ENCODE measurements at regions not wholly inside any gene's neighbourhood (a gene's known extent, or its start where the extent isn't known, plus 50 kb on each side); places are given as distances from the start of the nearest gene placed in this dataset.

DNA sequence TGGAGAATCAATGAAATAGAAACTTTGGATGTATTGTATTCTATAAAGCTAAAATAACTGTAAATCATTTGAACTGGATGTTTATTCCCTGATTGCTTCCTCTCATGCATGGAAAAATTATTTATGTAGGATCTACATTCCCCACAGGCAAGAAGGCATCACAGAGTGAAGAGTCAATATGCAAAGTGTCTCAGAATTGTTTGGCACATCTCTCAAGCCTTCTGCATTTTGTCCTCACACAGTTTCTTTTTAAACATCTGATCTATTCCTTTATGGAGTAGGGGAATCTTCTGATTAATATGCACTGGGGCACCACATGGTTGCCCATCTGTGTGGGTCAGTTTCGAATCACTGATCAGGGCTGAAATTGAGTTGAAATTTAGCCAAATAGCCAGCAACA lies 465.4 kb downstream of the ZNF804A start:
- TF ChIP-seq, protein P1, sequence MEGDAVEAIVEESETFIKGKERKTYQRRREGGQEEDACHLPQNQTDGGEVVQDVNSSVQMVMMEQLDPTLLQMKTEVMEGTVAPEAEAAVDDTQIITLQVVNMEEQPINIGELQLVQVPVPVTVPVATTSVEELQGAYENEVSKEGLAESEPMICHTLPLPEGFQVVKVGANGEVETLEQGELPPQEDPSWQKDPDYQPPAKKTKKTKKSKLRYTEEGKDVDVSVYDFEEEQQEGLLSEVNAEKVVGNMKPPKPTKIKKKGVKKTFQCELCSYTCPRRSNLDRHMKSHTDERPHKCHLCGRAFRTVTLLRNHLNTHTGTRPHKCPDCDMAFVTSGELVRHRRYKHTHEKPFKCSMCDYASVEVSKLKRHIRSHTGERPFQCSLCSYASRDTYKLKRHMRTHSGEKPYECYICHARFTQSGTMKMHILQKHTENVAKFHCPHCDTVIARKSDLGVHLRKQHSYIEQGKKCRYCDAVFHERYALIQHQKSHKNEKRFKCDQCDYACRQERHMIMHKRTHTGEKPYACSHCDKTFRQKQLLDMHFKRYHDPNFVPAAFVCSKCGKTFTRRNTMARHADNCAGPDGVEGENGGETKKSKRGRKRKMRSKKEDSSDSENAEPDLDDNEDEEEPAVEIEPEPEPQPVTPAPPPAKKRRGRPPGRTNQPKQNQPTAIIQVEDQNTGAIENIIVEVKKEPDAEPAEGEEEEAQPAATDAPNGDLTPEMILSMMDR (IDR thresholded peaks at IDR 0.05; ENCODE audit: low read depth, low read length) = no peak
- no peak overlapping the region for H3K4me3 ChIP-seq (ENCODE audit: low read depth, low read length)

DNA sequence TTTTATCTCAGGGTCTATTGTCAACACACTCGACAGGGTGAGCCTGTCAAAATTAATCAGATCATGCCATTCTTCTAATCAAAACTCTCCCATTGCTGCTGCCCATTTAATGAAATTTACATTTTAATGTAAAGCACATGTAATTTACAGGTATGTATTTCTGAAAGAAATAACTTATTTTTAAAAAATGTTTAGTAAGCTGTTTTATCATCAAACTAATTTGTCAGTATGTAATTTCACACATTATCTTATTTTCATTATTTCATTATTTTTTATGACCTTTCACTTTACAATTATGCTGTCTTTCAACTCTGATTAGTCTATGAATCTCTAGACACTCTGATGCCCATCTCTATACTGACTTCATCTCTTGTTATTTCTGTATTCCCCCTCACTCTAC lies 467.8 kb downstream of the ZNF804A start:
- TF ChIP-seq, protein P1 (IDR thresholded peaks at IDR 0.05; ENCODE audit: low read depth, low read length) = no peak
- no peak overlapping the region for H3K4me3 ChIP-seq (ENCODE audit: low read depth, low read length)

DNA sequence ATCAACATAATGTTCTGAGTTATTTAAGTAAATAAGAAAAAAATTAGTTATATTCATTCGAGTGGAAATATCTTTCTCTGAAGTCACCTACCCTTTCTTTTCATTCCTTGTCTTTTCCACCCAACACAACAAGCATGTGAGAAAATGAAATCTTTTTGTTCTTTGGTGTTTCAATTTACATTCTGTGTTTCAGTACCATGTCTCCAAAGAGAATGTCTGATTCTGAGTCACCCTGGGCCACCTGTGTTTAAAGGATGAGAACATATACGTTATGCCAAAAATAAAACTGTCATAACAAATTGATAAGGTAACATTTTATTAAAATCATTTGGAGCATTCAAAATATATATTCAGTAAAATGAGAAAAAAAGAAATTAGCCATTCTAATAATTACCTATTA lies 470.8 kb downstream of the ZNF804A start:
- no peak overlapping the region for H3K4me3 ChIP-seq (ENCODE audit: low read depth, low read length)
- TF ChIP-seq, protein P1 (IDR thresholded peaks at IDR 0.05; ENCODE audit: low read depth, low read length) = no peak

DNA sequence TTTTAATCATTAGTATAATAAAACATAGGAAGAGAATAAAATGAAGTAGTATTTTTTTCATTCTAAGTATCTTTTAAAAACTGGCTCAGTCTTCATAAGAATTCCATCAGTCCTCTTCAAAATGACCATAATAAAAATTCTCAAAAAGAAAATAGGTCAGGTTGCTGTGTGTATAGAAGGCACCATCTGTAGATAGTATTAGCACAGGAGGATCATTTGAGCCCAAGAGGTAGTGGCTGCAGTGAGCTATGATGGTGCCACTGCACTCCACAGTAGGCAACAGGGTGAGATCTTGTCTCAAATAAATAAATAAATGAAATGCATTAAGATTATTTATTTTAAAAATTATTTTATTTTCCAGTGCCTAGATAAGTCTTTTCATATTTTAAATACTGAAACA lies 475.8 kb downstream of the ZNF804A start:
- TF ChIP-seq, protein P1 (IDR thresholded peaks at IDR 0.05; ENCODE audit: low read depth, low read length) = no peak
- no peak overlapping the region for H3K4me3 ChIP-seq (ENCODE audit: low read depth, low read length)

DNA sequence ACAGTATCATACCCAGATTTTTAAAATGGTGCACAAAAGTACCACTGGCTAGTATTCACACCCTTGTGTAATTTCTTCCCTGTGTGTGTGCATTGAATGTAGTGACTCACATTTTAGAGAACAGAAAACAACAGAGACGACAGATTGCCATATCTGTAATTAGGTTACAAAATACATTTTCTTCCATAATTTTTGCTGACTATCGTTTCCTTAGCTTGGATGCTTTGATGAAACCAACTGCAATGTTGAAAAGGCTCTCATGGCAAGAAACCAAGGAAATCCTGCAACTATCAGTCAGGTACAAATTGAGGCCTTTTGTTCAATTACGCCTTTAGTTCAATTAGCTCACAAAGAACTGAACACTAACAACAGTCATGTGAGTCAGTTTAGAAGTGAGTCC lies 484.4 kb downstream of the ZNF804A start:
- no peak overlapping the region for H3K4me3 ChIP-seq (ENCODE audit: low read depth, low read length)
- TF ChIP-seq, protein P1 (IDR thresholded peaks at IDR 0.05; ENCODE audit: low read depth, low read length) = no peak

DNA sequence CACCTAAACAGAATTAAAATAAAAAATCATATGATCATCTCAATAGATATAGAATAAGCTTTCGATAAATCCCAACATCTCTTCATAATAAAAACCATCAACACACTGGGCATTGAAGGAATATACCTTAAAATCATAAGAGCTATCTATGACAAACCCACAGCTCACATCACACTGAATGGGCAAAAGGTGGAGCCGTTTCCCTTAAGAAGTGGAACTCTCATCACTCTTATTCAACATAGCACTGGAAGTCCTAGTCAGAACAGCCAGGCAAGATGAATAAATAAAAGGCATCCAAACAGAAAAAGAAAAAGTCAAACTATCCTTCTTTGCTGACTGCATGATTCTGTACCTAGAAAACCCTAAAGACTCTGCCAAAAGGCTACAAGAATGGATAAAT lies 510.3 kb downstream of the ZNF804A start:
- no peak overlapping the region for H3K4me3 ChIP-seq (ENCODE audit: low read depth, low read length)
- TF ChIP-seq, protein P1 (IDR thresholded peaks at IDR 0.05; ENCODE audit: low read depth, low read length) = no peak

DNA sequence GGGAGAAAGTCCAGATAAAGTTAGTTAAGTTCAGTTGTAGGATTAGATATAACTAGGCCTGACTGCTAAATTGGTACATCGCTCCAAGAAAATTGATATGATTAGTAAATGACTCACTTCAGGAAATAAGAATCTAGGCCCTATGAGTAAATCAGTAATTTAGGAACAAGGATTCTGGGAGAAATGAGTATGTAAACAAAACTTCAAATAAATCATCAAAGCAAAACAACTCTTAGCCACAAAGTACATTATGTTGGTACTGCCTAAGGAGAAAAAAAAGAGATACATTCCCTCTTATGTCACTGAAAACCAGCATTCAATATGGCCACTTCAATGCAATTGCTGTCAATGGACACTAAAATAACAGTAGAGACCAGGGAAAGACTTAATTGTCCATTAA lies 529.1 kb downstream of the ZNF804A start:
- TF ChIP-seq, protein P1 (IDR thresholded peaks at IDR 0.05; ENCODE audit: low read depth, low read length) = no peak
- no peak overlapping the region for H3K4me3 ChIP-seq (ENCODE audit: low read depth, low read length)

Data from WI38 (cell line).